ENCODE measurements at regions not wholly inside any gene's neighbourhood (a gene's known extent, or its start where the extent isn't known, plus 50 kb on each side); places are given as distances from the start of the nearest gene placed in this dataset.

DNA sequence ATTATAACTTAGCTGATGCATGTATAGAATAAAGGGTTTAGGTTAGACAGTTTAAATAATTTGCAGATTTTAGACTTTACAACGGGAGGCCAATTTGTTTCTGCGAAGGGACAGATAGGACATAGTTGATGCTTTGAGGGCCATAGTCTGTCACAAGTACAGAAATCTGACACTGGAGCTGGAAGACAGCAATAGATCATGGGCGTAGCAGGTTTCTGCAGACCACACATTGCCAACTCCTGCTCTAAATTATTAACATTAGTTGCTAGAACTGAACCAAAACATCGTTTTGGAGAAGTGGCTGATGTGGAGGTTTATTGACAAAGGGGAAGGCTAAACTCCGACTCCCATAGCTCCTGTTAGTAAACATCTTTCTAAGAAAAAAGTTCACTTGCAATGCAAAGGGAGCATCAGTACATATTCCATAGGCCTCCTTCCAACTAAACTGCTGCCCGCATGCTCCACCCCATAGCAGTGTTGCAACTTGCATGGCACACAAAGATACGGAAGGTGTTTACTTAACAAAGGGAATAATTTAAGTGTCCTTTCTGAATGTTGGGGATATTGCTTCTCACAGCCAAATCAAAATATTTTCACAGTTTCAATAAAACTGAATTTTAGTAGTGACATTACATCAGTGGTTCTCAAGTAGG, 862.0 kb upstream of the CXADR start:
- no peaks in the 10 kb centered on the region for H3K9me3 ChIP-seq (ENCODE audit: control insufficient read depth in 2 of 3, insufficient read depth in 1 of 3, low read length in 3 of 3)
- H3K27me3 ChIP-seq (ENCODE audit: control insufficient read depth, insufficient read depth, low read length) = no peaks in the 10 kb centered on the region
- TF ChIP-seq, protein P1, sequence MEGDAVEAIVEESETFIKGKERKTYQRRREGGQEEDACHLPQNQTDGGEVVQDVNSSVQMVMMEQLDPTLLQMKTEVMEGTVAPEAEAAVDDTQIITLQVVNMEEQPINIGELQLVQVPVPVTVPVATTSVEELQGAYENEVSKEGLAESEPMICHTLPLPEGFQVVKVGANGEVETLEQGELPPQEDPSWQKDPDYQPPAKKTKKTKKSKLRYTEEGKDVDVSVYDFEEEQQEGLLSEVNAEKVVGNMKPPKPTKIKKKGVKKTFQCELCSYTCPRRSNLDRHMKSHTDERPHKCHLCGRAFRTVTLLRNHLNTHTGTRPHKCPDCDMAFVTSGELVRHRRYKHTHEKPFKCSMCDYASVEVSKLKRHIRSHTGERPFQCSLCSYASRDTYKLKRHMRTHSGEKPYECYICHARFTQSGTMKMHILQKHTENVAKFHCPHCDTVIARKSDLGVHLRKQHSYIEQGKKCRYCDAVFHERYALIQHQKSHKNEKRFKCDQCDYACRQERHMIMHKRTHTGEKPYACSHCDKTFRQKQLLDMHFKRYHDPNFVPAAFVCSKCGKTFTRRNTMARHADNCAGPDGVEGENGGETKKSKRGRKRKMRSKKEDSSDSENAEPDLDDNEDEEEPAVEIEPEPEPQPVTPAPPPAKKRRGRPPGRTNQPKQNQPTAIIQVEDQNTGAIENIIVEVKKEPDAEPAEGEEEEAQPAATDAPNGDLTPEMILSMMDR (IDR thresholded peaks at IDR 0.05; ENCODE audit: borderline replicate concordance, extremely low read depth, insufficient read depth) = no peak
- H3K9ac ChIP-seq (ENCODE audit: low read length in 3 of 3) = no peak overlapping the region
- no peak overlapping the region for H3K27ac ChIP-seq (ENCODE audit: low read depth in 2 of 2, low read length in 2 of 2)
- intact Hi-C loops (cut with DNase I) = no loop called here
- no peaks in the 10 kb centered on the region for H3K36me3 ChIP-seq (ENCODE audit: control insufficient read depth in 2 of 3, insufficient read depth in 3 of 3, low read length in 3 of 3)
- FAIRE-seq = no peak
- H3K4me1 ChIP-seq (ENCODE audit: control insufficient read depth in 2 of 3, insufficient read depth in 2 of 3, low read depth in 1 of 3, low read length in 3 of 3) = no peaks in the 10 kb centered on the region
- no peak overlapping the region for H3K4me3 ChIP-seq (ENCODE audit: low read length in 3 of 3)
- DNase-seq = peak in 1 of 5 donors; percentile 16

DNA sequence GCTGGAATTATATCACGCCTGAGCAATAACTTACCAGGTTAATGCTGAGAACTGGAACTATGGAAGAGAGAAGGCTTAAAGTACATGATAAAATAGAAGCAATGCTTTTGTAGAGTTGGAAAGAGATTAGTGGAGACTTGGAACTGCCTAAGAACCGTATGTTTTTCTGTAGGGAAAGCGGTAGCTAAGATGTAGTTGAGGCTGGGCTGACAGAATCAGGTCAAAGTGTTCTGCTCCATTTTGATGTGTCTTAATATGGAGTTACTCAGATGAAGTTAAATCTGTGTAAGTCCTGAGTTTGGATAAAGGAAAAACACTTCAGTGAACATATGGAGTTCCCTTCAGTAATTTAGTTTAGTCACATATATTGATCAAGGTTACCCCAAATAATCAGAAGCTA, 860.9 kb upstream of the CXADR start:
- Histone ChIP-seq H3K27ac (ENCODE audit: low read depth in 2 of 2, low read length in 2 of 2) (no peak overlapping the region), H3K4me1 (ENCODE audit: control insufficient read depth in 2 of 3, insufficient read depth in 2 of 3, low read depth in 1 of 3, low read length in 3 of 3) (no peaks in the 10 kb centered on the region), H3K9ac (ENCODE audit: low read length in 3 of 3) (no peak overlapping the region), H3K9me3 (ENCODE audit: control insufficient read depth in 2 of 3, insufficient read depth in 1 of 3, low read length in 3 of 3) (no peaks in the 10 kb centered on the region), H3K4me3 (ENCODE audit: low read length in 3 of 3) (no peak overlapping the region), H3K36me3 (ENCODE audit: control insufficient read depth in 2 of 3, insufficient read depth in 3 of 3, low read length in 3 of 3) (no peaks in the 10 kb centered on the region), H3K27me3 (ENCODE audit: control insufficient read depth, insufficient read depth, low read length) (no peaks in the 10 kb centered on the region)
- FAIRE-seq (no peak), DNase-seq (no peak)
- intact Hi-C loops (cut with DNase I) = no loop called here
- TF ChIP-seq, protein P1 (IDR thresholded peaks at IDR 0.05; ENCODE audit: borderline replicate concordance, extremely low read depth, insufficient read depth) = no peak

DNA sequence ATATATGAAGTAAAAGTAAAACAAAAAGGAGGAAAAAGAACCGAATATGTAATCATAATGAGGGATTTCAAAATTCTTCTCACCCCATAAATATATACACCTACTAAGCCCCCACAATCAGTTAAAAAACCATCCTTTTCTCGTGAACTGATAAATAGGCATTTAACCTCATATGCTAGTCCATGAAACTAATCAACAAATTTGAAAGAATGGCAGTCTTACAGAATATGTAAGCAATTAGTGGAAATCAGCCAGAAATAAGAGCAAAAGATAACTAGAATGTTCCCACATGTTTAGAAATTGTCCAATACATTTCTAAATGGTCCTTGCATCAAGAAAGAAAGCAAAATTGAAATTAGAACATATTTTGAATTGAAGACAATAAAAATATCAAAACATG, 849.4 kb upstream of the CXADR start:
- no peak overlapping the region for H3K9ac ChIP-seq (ENCODE audit: low read length in 3 of 3)
- peaks cover 0 to 3% (median 0%) of the 10 kb centered on the region in 3 donors for H3K9me3 ChIP-seq (ENCODE audit: control insufficient read depth in 2 of 3, insufficient read depth in 1 of 3, low read length in 3 of 3)
- no peaks in the 10 kb centered on the region for H3K36me3 ChIP-seq (ENCODE audit: control insufficient read depth in 2 of 3, insufficient read depth in 3 of 3, low read length in 3 of 3)
- no peaks in the 10 kb centered on the region for H3K4me1 ChIP-seq (ENCODE audit: control insufficient read depth in 2 of 3, insufficient read depth in 2 of 3, low read depth in 1 of 3, low read length in 3 of 3)
- TF ChIP-seq, protein P1 (IDR thresholded peaks at IDR 0.05; ENCODE audit: borderline replicate concordance, extremely low read depth, insufficient read depth) = no peak
- H3K4me3 ChIP-seq (ENCODE audit: low read length in 3 of 3) = no peak overlapping the region
- H3K27me3 ChIP-seq (ENCODE audit: control insufficient read depth, insufficient read depth, low read length) = no peaks in the 10 kb centered on the region
- FAIRE-seq (no peak), DNase-seq (no peak)
- no peak overlapping the region for H3K27ac ChIP-seq (ENCODE audit: low read depth in 2 of 2, low read length in 2 of 2)
- intact Hi-C loops (cut with DNase I) = no loop called here

DNA sequence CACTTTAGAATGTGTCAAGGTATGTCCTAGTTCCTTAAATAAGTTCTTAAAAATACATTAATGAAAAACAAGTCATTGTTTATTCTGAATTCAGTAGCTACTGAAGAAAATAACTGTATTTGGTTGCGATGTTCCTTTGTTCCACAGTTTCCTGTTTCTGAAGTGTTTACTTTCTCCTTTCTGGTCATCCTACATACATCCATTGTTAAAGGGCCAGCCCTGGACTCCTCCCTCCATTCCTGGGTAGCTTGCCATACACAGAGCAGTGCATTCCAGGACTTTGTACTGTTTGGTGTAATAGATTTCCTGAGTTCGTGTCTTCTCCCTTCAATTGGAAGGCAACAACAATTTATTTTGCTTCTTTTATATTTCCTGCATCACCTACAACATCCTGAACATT, 845.4 kb upstream of the CXADR start:
- Histone ChIP-seq H3K9me3 (ENCODE audit: control insufficient read depth in 2 of 3, insufficient read depth in 1 of 3, low read length in 3 of 3) (peaks cover 0 to 1% (median 0%) of the 10 kb centered on the region in 3 donors), H3K4me1 (ENCODE audit: control insufficient read depth in 2 of 3, insufficient read depth in 2 of 3, low read depth in 1 of 3, low read length in 3 of 3) (no peaks in the 10 kb centered on the region), H3K36me3 (ENCODE audit: control insufficient read depth in 2 of 3, insufficient read depth in 3 of 3, low read length in 3 of 3) (no peaks in the 10 kb centered on the region), H3K27ac (ENCODE audit: low read depth in 2 of 2, low read length in 2 of 2) (no peak overlapping the region), H3K4me3 (ENCODE audit: low read length in 3 of 3) (no peak overlapping the region), H3K27me3 (ENCODE audit: control insufficient read depth, insufficient read depth, low read length) (no peaks in the 10 kb centered on the region), H3K9ac (ENCODE audit: low read length in 3 of 3) (no peak overlapping the region)
- DNase-seq = no peak
- TF ChIP-seq, protein P1 (IDR thresholded peaks at IDR 0.05; ENCODE audit: borderline replicate concordance, extremely low read depth, insufficient read depth) = no peak
- no peak for FAIRE-seq
- intact Hi-C loops (cut with DNase I) = no loop called here
